H1 (cell line): ENCODE measurements at regions not wholly inside any gene's neighbourhood (a gene's known extent, or its start where the extent isn't known, plus 50 kb on each side); places are given as distances from the start of the nearest gene placed in this dataset.

Experiments
- BCL11A ChIP-seq, 2 experiments: IDR thresholded peaks; one replicate each; pipeline ENCODE4 v1.6.1; 2011; ENCODE audit warnings: low read depth in 2 of 2, low read length in 2 of 2, mild to moderate bottlenecking in 2 of 2
- SUZ12 ChIP-seq: fragments of 200-600 bp; sonication (generic); IDR thresholded peaks from 2 replicates; pipeline ENCODE4 v1.6.1; 2012; ENCODE audit warnings: mild to moderate bottlenecking, inconsistent platforms, low read length, moderate library complexity, mixed read lengths

DNA sequence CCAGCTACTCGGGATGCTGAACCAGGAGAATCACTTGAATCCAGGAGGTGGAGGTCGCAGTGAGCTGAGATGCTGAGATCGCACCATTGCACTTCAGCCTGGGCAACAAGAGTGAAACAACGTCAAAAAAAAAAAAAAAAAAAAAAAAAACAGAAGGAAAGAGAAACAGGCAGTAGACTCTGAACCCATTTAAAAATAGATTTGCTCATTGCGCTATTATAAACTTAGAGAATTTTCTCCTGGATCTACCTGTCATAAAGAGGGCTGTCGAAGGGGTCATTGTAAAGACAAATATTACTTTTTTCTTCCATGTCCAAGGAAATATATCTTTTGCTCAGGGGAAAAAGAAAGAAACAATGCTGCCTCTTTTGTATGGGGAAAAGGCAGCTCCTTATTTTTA, 425.0 kb upstream of the ID2 start (continued):
- TF ChIP-seq BCL11A (IDR thresholded peaks at IDR 0.05; ENCODE audit: low read depth in 2 of 2, low read length in 2 of 2), result no peak
- no peak for TF ChIP-seq SUZ12
